ENCODE measurements at regions not wholly inside any gene's neighbourhood (a gene's known extent, or its start where the extent isn't known, plus 50 kb on each side); places are given as distances from the start of the nearest gene placed in this dataset.

DNA sequence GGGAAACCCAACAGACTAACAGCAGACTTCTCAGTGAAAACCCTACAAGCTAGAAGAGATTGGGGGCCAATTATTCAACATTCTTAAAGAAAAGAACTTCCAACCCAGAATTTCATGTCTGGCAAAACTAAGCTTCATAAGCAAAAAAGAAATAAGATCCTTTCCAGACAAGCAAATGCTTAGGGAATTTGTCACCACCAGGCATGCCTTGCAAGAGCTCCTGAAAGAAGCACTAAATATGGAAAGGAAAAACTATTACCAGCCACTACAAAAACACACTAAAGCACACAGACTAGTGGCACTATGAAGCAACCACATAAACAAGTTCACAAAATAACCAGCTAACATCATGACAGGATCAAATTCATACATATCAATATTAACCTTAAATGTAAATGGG is 131.1 kb downstream of the OR2K2 start:
- TF ChIP-seq, protein P1, sequence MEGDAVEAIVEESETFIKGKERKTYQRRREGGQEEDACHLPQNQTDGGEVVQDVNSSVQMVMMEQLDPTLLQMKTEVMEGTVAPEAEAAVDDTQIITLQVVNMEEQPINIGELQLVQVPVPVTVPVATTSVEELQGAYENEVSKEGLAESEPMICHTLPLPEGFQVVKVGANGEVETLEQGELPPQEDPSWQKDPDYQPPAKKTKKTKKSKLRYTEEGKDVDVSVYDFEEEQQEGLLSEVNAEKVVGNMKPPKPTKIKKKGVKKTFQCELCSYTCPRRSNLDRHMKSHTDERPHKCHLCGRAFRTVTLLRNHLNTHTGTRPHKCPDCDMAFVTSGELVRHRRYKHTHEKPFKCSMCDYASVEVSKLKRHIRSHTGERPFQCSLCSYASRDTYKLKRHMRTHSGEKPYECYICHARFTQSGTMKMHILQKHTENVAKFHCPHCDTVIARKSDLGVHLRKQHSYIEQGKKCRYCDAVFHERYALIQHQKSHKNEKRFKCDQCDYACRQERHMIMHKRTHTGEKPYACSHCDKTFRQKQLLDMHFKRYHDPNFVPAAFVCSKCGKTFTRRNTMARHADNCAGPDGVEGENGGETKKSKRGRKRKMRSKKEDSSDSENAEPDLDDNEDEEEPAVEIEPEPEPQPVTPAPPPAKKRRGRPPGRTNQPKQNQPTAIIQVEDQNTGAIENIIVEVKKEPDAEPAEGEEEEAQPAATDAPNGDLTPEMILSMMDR (IDR thresholded peaks at IDR 0.05; ENCODE audit: low read length): no peak
- no peak for TF ChIP-seq EZH2 (IDR thresholded peaks at IDR 0.05; ENCODE audit: borderline replicate concordance, low read length)
